HK-2 (cell line): ENCODE measurements at regions not wholly inside any gene's neighbourhood (a gene's known extent, or its start where the extent isn't known, plus 50 kb on each side); places are given as distances from the start of the nearest gene placed in this dataset.
"Not testable (repeated sequence)": the region's sequence is repeated elsewhere in the genome, so short reads cannot be mapped to it uniquely, and the experiment has no call there.

Experiments
- DNase-seq: peaks from one replicate; pipeline ENCODE4 v3.0.0-alpha.2; 2018; ENCODE audit not compliant: unreplicated experiment

DNA sequence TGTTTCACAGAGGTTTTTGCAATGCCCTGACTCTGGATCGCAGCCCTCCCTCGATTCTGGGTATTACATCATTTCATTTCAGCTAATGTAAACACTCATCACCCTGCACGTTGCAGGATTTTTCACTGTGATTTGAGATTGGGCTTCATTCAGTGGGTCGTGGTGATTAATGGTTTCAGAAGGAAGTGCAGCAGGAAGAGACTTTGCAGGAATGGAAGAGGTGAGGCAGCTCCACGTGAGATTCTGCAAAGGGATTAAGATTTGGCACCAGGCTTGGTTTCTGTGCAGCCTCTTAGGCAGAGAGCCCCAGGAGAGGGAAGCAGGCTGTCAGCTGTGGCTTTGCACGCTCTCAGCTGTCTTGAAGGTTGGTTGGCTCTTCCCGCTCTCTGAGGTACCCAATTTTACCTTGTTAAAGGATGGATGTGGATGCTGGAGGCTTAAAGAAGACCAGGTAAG, 95.2 kb downstream of the PLCE1 start:
- no peak for DNase-seq

DNA sequence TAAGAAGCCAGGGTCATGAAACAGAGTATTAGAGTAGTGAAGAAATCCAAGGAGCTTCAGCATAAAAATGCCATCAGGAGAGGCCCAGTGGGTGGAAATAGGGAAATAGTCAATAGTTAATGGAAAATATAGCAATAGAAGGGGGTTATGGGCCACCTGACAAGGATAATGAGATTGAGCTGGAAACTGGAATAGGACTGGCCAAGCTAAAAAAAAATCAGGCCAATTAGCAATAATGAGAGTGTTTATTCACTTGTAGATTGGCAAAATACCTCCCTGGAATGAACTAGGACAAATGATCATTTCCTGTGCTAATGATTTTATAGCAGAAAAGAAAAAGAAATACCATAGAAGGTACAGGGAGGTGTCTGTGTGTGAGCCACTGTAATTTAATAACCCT, 97.9 kb downstream of the PLCE1 start:
- DNase-seq = no peak

DNA sequence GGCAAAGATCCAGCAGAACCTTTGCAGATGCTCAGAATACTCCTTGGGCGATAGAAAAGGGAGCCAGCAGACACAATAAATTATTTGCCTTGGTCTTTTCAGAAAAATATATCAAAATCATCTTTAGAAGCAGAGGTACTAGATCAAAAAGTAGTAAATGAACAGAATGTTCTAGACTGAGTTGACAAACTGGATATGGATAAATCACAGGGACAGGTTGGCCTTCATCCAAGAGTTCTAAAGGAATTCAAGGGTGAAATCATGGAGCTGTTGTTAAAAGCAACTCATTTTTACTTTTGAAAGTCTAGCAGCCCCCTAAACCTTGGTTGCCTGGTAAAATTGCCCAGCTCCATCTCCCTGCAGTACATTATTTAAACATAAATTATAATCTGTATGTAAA, 99.1 kb downstream of the PLCE1 start:
- DNase-seq = no peak

DNA sequence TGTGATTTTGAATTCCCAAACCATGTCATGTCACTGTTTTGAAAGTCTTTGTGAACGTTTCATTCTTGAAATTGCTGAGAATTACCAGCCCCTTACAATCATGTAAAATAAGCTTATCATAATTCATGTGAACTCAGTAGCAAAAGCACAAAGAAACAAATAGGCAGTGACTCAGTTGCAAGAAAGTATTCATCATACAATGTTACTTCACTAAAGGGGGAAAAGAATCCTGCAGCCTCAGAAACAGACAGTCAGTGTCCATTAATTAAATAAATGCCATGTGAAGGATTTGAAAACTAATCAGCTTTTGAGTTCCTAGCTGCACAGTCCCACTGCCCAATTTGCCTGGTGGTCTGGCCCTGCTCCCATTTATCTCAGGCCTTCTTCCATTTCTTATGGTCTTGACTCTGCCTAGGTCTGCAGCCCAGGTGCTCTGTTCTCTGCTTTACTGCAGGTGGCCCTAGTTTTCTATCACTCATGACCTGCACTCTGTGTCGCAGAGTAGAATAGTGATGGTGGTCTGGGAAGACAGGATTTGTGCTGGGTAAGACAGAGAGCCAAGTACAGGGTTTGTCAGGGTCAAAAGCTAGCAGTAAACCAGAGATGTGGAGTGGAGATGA, 99.7 kb downstream of the PLCE1 start:
- no peak for DNase-seq

DNA sequence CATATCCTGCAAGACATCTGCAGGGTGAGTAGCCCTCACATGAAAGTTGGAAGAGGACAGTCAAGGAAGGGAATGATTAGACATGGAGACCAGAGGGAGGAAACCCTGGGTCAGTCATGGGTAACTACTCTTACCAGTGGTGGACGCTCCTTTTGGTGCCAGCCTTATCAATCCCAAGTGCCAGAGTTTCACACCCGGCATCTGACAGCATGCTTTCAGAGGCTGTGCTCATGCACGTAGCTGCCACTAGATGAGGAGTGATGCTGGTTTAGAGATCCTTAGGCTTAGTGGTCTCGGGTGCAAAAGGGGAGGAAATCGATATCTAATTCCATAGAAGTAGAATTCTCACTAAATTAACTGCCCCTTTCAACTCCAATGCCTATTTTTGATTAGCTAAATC, 100.8 kb downstream of the PLCE1 start:
- no peak for DNase-seq

DNA sequence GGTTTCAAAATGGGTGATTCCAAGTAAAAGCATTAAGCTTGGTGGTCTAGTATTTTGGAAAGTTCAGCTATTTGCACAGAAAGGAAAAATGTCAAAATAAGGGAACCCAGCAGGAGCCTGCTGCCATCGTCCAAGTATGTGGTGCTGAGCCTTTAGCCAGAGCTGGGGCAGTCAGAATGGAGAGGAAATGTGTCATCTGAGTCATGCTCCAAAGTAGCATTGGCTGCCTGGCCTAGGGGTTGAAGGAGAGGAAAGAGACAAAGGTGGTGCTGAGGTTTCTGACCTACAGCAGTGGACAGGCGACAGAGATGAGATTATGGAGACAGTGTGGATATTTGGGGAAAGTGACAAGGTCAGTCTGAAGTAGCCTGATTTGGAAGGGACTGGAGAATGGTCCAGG, 103.9 kb downstream of the PLCE1 start:
- DNase-seq = peak; percentile 7

DNA sequence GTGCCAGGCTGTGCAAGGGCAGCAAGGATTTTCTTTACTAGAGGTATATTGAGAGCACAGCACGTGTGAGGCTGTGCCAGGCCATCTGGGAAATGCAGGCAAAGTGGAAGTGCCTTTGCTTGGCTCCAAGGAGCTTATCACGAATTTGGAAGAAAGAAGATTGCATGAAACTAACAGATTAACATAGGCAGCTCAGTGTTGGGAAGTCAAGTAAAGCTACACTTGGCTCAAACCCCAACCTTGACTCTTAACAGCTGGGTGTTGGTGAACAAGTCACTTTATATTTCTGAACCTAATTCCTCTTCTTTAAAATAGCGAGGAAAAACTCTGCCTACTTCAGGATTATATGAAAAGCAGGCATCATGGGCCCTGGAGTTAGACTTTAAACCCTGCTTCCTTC, 105.2 kb downstream of the PLCE1 start:
- no peak for DNase-seq

DNA sequence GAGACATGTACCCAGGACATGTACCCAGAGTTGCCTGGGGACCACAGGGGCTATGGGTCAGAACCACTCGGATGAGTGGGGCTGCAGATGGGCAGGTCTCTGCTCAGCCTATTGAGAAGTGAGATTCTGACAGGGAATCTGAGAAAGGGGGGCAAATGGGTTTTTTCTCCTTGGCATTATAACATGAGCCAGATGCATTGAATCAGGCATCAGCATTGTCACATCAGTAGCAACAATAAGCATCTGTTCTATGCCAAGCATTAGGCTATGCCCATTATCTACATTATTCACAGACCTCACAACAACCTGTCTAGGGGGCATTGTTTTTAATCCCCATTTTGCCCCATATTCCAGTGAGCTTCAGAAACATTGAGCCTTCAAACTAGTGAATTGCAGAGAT, 108.2 kb downstream of the PLCE1 start:
- DNase-seq = no peak

DNA sequence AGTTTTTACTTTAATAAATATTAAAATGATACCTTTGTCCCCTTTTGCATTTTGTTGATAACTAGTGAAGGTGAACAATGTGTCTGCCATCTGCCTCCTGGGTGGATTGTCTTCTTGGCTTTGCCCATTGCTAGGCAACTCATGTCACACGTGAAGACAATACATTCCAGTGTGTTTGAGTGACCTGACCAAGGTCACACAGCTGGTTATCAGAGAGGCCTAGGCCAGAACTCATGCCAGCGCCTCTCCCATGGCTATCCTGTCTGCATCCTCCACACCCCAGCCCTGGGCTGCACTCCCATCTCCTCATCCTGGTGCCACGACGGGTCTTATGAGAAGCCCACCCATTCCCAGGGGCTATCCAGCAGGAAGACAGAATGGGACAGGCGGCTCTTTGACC, 108.7 kb downstream of the PLCE1 start:
- DNase-seq = no peak

DNA sequence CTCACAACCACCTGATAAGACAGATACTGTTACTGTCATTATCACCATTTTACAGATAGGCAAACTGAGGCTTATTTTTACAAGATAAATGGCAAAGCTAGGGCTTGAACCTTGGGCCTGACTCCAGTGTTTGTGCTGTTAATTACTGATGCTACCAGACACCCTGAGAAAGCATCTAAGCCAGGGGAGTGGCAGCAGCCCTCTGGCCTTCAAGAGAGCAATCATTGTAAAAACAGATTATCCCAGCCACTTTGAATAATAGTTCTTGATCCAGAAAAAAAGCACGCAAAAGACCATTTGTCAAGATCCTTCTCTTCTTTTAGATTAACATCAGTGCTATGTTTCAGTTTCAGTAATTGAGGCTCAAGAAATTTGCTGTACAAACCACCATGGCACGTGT, 109.5 kb downstream of the PLCE1 start:
- DNase-seq = no peak

DNA sequence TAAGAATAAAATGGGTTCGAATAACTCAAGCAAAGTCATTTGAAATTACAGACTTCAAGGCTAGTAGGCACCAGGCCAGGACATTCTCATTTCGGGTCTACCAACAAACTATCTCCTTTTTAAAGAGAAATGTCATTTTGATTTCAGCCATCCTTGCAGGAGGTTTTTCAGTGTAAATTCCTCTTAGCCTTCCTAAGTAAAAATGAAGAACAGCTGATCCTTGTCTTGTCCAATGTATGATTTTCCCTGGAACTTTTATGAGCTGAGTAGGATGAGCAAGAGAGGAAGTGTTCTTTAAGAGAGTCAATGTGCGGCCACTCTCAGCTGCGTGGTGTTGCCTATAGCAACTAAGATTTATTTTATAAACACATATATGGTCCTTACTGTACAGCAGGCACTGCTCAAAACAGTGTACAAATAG, 110.1 kb downstream of the PLCE1 start:
- DNase-seq = no peak

DNA sequence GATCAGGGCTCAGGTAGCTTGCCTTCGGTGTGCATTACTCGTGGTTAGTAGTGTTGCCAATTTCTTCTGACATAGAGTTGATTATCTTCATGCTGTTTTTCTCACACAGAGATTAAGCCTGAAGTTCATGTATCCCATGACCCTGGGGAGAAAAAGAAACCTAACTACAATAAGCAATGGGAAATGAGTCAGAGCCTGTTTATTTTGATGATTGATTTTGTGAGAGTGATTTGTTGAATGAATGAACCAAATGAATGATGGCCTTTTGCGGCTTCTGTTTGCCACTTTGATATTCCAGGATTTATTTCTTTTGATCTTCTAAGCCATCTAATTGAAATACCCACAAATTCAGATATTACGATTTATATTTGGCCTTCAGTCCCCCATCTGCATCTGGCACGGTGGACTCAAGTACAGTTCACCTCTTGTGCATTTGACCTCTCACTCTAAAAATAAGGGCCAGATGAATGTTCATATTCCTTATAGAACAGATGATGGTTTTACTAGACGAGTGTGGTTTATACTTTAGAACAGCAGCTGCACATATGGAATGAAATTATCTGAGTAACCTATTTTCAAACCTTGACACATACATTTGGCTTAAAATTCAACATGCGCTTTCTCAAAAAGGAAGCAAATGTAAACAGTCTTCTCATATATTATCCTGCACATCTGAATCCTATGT, 110.7 kb downstream of the PLCE1 start:
- no peak for DNase-seq

DNA sequence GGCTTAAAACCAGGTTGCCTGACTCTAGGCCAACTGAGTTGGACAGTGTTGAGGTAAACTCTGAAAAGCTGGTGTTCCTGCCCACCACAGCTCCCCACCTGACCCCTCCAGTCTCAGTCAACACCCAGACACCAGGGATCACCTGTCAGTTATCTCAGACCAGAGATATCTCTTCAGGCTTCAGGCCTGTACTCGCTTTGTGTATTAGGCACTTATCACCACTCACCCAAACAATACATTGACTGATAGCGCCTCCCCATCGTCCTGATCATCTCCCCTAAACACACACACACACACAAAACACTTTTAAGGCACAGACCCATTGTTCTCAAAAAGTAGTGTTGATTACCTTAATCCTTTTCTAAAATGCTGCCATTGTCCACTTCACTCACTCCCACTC, 111.5 kb downstream of the PLCE1 start:
- no peak for DNase-seq

DNA sequence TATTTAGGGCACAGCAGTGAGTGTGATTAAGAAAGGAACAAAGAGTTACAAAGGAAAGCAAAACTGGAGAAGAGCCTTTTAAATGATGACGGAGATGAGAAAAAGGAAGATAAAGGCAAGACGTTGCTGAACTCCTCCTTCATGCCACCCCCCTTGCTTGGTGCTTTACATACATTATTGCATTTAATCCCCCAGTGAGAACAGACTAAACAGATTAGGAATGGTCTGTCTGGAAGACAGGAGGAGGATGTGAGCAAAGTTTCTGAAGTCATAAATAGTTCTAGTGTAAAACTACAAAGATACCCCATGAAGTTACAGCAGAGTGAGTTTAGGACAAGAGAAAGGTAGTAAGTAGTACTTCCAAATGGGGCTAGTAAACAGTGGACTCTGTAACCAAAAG, 113.5 kb downstream of the PLCE1 start:
- no peak for DNase-seq

DNA sequence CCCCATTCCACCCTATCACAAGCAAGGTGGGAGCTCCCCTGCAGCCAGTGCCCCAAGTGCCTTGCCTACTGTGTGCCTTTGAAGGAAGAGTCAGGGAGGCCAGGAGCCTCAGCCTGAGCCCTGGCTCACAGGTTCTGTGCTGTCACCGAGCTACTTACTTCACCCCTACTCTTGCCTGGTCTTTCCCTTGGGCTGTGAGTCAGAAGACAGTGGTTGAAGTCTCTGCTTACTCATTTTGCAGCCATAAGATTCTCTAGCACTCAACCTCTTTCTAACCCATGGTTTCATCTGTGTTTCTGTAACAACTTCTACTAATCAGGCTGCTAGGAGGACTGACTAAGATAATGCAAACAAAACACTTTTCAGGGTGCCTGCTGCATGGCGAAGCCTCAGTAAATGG, 114.5 kb downstream of the PLCE1 start:
- peak; percentile 33 for DNase-seq

DNA sequence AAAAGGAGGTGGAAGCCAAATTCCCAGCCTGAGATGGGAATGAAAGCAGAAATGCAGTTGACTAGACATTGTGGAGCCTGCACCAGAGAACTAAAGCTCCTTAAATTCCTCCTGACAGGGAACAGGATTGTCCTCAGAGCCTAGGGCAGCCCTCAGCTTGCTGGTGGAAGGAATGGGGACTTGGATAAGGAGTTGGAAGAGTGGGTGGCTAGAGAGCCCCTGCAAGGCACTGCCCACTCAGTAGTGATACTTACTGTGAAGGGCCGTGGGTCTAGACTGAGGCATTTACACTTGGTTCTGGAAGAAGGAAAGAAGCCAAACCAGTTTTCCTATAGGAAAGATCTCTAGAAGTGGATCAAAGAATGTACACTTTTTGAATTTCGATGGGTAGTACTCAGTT, 117.6 kb downstream of the PLCE1 start:
- DNase-seq = no peak

DNA sequence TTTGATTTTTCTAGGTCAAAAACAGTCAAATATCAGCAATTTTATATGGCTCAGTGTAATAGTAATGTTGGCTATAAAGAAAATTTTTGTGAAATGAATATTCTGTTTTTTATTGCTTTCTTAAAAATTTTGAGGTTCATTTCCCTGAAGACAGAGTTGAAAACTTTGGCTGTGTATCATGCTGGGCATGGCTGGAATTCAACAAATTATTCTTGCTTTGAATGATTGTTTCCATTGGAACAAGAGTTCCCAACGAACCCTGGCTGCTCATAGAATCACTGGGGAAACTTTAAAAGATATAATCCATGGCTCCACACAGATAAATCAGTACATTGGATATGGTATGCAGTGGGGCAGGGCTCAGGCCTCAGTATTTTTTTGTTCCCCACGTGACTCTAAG, 118.6 kb downstream of the PLCE1 start:
- no peak for DNase-seq

DNA sequence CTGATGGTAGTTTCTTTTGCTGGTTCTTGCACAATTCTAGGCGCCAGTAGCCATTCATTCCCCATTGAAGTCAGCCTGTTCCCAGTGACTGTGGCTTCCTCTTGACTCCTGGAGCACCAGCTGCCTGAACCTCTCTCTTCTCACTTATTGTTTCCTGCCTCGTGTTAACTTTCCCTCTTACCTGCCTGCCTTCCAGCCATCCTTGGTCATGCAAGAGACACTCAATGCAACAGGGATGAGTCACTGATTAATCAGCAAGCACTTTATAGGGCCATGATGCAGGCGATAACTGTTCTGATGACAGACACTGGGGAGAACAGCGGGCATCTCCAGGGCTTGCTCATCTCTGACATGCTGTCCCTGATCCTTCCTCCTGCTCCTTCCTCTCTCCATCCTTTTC, 122.0 kb downstream of the PLCE1 start:
- peak; percentile 64 for DNase-seq

DNA sequence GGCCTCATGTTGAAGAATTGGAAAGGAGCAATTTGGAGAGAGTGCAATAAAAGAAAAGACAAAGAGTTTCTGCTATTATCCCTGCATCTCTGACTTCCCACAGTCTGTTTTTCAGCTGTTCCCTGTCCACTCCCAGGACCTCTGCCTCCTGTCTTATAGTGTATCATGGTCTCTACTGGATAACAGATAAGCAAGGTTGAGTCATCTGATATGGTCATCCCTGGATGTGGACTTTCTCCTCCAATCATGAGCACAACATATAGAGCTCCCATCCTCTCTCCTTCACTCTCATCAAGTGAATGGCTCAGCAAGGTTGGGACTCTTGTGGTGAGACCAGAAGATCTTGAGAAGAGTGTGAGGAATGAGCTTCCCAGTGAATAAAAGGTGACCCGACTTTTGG, 123.1 kb downstream of the PLCE1 start:
- no peak for DNase-seq

DNA sequence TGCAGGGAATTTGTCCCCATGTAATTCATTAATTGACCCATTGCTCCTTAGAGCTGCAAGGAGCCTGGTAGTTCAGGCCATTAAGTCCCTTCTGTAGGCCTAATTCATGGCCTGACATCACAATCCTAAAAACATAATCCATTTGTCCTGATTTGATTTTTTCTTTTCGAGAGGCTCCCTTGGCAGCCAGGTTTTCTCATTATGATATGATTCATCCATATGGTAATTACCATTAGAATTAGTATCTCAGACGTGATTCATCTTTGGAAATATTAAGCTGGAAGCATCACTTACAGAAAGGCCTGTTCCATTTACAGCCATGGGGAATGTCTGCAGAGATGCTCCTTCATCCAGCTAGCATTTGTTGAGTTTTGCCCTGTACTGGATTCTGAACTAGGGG, 128.5 kb downstream of the PLCE1 start:
- DNase-seq = no peak

DNA sequence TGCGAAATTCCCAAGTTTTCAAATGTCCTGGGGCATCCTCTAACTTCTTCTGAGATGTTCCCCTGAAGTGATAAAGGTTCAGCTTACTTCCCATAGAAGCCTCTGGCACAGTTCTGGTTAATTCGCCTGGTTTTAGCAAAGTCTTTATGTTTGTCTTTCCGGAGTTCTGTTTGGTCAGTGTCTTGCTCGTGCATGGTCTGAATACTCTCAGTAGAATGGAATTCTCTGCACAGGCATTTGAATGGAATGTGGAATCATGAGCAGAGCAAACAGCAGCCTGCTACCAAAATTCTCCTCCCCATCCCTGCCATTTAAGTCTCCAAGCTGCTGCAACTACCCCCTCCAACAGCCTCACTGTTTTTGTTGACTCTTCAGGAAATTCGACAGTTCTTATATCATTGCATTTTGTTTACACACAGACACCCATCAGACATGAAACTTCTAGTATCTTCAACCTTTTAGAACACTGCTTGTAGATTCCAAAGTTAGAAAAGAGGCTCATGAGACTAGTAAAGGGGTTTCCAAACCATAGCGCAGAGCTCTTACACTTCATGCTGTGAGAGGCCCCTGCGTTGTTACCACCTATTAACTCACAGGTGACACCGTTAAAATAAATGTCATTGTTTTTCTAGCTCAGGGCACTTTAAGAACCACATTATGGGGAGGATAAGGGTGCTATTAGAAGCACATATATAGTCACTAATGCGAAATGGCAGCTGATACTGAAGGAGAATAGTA, 129.7 kb downstream of the PLCE1 start:
- DNase-seq = peak; percentile 37

DNA sequence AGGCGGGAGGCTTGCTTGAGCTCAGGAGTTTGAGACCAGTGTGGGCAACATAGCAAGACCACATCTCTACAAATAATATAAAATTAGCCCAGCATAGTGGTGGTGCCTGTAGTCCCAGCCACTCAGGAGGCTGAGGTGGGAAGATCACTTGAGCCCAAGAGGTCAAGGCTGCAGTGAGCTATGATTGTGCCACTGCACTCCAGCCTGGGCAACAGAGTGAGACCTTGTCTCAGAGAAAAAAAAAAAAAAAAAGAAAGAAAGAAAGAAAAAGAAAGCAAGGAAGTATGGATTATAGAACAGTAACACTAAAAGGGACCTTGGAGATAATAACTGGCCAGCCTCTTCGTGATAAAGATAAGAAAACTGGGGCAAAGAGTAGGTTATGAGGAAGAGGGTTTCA, 130.4 kb downstream of the PLCE1 start:
- not testable (repeated sequence) for DNase-seq

DNA sequence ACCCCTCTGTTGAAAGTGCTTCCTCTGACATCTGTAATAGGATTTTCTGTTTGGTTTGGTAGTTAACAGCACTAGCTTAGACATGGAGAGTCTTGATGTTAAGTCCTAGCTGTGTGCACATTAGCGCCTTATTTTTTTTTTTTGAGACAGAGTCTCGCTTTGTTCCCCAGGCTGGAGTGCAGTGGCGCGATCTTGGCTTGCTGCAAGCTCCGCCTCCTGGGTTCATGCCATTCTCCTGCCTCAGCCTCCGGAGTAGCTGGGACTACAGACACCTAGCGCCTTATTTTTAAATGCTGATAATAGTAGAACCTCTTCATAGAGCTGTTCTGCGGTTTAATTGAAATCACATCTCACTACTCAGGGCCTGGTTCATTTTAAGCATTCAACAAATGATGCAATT, 131.5 kb downstream of the PLCE1 start:
- not testable (repeated sequence) for DNase-seq
